Epithelial cell of prostate (primary cell): ENCODE measurements at regions not wholly inside any gene's neighbourhood (a gene's known extent, or its start where the extent isn't known, plus 50 kb on each side); places are given as distances from the start of the nearest gene placed in this dataset.
"Not testable (repeated sequence)": the region's sequence is repeated elsewhere in the genome, so short reads cannot be mapped to it uniquely, and the experiment has no call there.

Experiments
- DNase-seq: peaks from one replicate; pipeline ENCODE4 v3.0.0-alpha.2; 2011; ENCODE audit warnings: low read depth, low spot score
- H3K27ac ChIP-seq: fragments of 450-650 bp; 2 replicates; pipeline ENCODE4 v1.5.1; 2017; ENCODE audit warnings: mild to moderate bottlenecking

- H3K27ac ChIP-seq = no peak overlapping the region
- no peak for DNase-seq
Observed at GRCh38 chr1:38760562-38760961, 99.0 kb downstream of the RRAGC start.

GRCh38 chr1:38758820-38759219, 100.8 kb downstream of the RRAGC start:
- H3K27ac ChIP-seq = no peak overlapping the region
- DNase-seq = no peak

GRCh38 chr1:38746941-38747600, 112.5 kb downstream of the RRAGC start:
- DNase-seq = no peak
- no peak overlapping the region for H3K27ac ChIP-seq

GRCh38 chr1:38746402-38746935, 113.1 kb downstream of the RRAGC start:
- no peak for DNase-seq
- no peak overlapping the region for H3K27ac ChIP-seq

- no peak for DNase-seq
- H3K27ac ChIP-seq = no peak overlapping the region
Observed at GRCh38 chr1:38745476-38746401, 113.8 kb downstream of the RRAGC start.

GRCh38 chr1:38744452-38745350, 114.9 kb downstream of the RRAGC start:
- H3K27ac ChIP-seq = no peak overlapping the region
- no peak for DNase-seq

- DNase-seq = no peak
- no peak overlapping the region for H3K27ac ChIP-seq
Observed at GRCh38 chr1:38743184-38743583, 116.4 kb downstream of the RRAGC start.

GRCh38 chr1:38741341-38741740, 118.2 kb downstream of the RRAGC start:
- no peak for DNase-seq
- no peak overlapping the region for H3K27ac ChIP-seq

- no peak overlapping the region for H3K27ac ChIP-seq
- DNase-seq = no peak
Observed at GRCh38 chr1:38740487-38740886, 119.1 kb downstream of the RRAGC start.

GRCh38 chr1:38738207-38738606, 121.4 kb downstream of the RRAGC start:
- H3K27ac ChIP-seq = no peak overlapping the region
- no peak for DNase-seq

- H3K27ac ChIP-seq = peak overlapping the region; percentile 59
Observed at GRCh38 chr1:38736399-38736798, 123.2 kb downstream of the RRAGC start.

GRCh38 chr1:38735651-38736161, 123.9 kb downstream of the RRAGC start:
- H3K27ac ChIP-seq = peak overlapping the region; percentile 59
- no peak for DNase-seq

More at GRCh38 chr1:38736399-38736798, 123.2 kb downstream of the RRAGC start:
- no peak for DNase-seq

- no peak overlapping the region for H3K27ac ChIP-seq
- peak; percentile 84 for DNase-seq
Observed at GRCh38 chr1:38733761-38734160, 125.8 kb downstream of the RRAGC start.

- peak overlapping the region; percentile 43 for H3K27ac ChIP-seq
- peak; percentile 95 for DNase-seq
Observed at GRCh38 chr1:38730511-38731397, 128.8 kb downstream of the RRAGC start.

- no peak overlapping the region for H3K27ac ChIP-seq
- no peak for DNase-seq
Observed at GRCh38 chr1:38728585-38728908, 131.0 kb downstream of the RRAGC start.

GRCh38 chr1:38727684-38728584, 131.6 kb downstream of the RRAGC start:
- no peak for DNase-seq
- no peak overlapping the region for H3K27ac ChIP-seq

GRCh38 chr1:38725321-38725961, 134.1 kb downstream of the RRAGC start:
- not testable (repeated sequence) for DNase-seq
- peak overlapping the region; percentile 19 for H3K27ac ChIP-seq
